Kidney (tissue), 13 donors: ENCODE measurements at regions not wholly inside any gene's neighbourhood (a gene's known extent, or its start where the extent isn't known, plus 50 kb on each side); places are given as distances from the start of the nearest gene placed in this dataset.

Experiments used
- DNase-seq, 5 donors: peaks; one replicate each; pipeline ENCODE4 v3.0.0-alpha.2; 2013 to 2020
- FAIRE-seq: peaks from 2 replicates; lab custom pipeline; 2012; peaks lifted over from hg19 to GRCh38; lab: Jason Lieb, UNC
- H3K27ac ChIP-seq, 2 donors: one replicate each; pipeline ENCODE4 v1.7.0; 2013; ENCODE audit warnings: low read depth in 2 of 2, low read length in 2 of 2, inconsistent platforms in 1 of 2
- H3K27me3 ChIP-seq: one replicate; pipeline ENCODE4 v1.7.1; 2013; ENCODE audit warnings: low read length, inconsistent platforms; ENCODE audit not compliant: control insufficient read depth, insufficient read depth
- H3K36me3 ChIP-seq, 3 donors: one replicate each; pipeline versions ENCODE4 v1.7.0 to v1.7.1; 2013; ENCODE audit warnings: low read length in 3 of 3, control low read depth in 1 of 3, inconsistent platforms in 1 of 3; ENCODE audit not compliant: insufficient read depth in 3 of 3, control insufficient read depth in 2 of 3
- H3K4me1 ChIP-seq, 3 donors: one replicate each; pipeline versions ENCODE4 v1.7.0 to v1.7.1; 2013; ENCODE audit warnings: low read length in 3 of 3, inconsistent platforms in 1 of 3, low read depth in 1 of 3; ENCODE audit not compliant: control insufficient read depth in 2 of 3, insufficient read depth in 2 of 3
- H3K4me3 ChIP-seq, 3 donors: one replicate each; pipeline versions ENCODE4 v1.7.0 to v1.8.1; 2013; ENCODE audit warnings: low read length in 3 of 3, control low read depth in 1 of 3, inconsistent platforms in 1 of 3
- H3K9ac ChIP-seq, 3 donors: one replicate each; pipeline versions ENCODE4 v1.7.0 to v1.7.1; 2013; ENCODE audit warnings: low read length in 3 of 3, control low read depth in 1 of 3, inconsistent platforms in 1 of 3
- H3K9me3 ChIP-seq, 3 donors: one replicate each; pipeline versions ENCODE4 v1.7.0 to v1.7.1; 2013; ENCODE audit warnings: low read length in 3 of 3, control low read depth in 1 of 3, inconsistent platforms in 1 of 3; ENCODE audit not compliant: control insufficient read depth in 2 of 3, insufficient read depth in 1 of 3
- intact Hi-C: fragments of 100-400 bp; cut with DNase I; formaldehyde crosslinking; loops from one replicate; pipeline ENCODE4 v1.11.1; 2022
- TF ChIP-seq, protein P1 (sequence below): IDR thresholded peaks from 3 replicates; pipeline ENCODE4 v1.5.1; 2012; ENCODE audit warnings: mild to moderate bottlenecking, moderate library complexity, borderline replicate concordance; ENCODE audit not compliant: insufficient read depth; ENCODE audit errors: extremely low read depth
- donor health status: control.
- donor health status: control.
- donor health status: control.
- donor health status: control.
- donor health status: control.
- donor health status: DM: yes; HTN: yes; CAD: no.
- donor health status: Normal renal cell carcinoma (clear cell type).

DNA sequence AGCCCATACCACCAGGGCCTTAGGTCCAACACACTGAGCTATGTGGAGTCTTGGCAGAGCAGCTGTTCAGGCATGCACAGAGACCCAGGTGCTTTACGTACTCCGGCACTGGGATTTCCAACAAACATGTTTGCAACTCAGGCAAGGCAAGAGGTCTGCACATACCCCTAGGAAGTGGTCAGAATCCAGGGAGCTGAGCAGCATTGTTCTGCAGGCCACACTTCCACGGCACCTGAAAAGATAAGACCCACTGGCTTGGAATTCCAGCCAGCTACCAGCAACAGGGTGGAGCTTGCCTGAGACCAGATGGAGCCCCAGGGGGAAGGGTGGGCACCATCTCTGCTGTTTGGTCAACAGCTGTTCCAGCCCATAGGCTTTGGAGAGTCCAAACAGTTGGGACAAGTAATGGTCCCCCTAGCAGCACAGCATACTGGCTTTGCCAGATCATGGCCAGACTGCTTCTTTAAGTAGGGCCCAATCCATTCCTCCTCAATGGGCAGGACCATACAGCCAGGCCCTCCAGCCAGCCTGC lies 51.7 kb upstream of the LRRC8B start:
- Histone ChIP-seq H3K9me3 (no peaks in the 10 kb centered on the region), H3K9ac (no peak overlapping the region), H3K36me3 (no peaks in the 10 kb centered on the region), H3K27ac (no peak overlapping the region), H3K27me3 (no peaks in the 10 kb centered on the region), H3K4me3 (no peak overlapping the region), H3K4me1 (no peaks in the 10 kb centered on the region)
- TF ChIP-seq, protein P1, sequence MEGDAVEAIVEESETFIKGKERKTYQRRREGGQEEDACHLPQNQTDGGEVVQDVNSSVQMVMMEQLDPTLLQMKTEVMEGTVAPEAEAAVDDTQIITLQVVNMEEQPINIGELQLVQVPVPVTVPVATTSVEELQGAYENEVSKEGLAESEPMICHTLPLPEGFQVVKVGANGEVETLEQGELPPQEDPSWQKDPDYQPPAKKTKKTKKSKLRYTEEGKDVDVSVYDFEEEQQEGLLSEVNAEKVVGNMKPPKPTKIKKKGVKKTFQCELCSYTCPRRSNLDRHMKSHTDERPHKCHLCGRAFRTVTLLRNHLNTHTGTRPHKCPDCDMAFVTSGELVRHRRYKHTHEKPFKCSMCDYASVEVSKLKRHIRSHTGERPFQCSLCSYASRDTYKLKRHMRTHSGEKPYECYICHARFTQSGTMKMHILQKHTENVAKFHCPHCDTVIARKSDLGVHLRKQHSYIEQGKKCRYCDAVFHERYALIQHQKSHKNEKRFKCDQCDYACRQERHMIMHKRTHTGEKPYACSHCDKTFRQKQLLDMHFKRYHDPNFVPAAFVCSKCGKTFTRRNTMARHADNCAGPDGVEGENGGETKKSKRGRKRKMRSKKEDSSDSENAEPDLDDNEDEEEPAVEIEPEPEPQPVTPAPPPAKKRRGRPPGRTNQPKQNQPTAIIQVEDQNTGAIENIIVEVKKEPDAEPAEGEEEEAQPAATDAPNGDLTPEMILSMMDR: no peak
- intact Hi-C loops: no loop called here
- no peak for FAIRE-seq
- no peak for DNase-seq
